Activated T-helper 17 cell treated with anti-CD3 and anti-CD28 coated beads, Interleukin-2, amount 50 U/mL, for 72 hours (primary cell): ENCODE measurements at regions not wholly inside any gene's neighbourhood (a gene's known extent, or its start where the extent isn't known, plus 50 kb on each side); places are given as distances from the start of the nearest gene placed in this dataset.

Source experiments
- ATAC-seq: fragments of 150-1000 bp; cut with Tn5 transposase; replicated peaks from 2 replicates; pipeline ENCODE4 v1.10.0; 2021; ENCODE audit warnings: mild to moderate bottlenecking, moderate library complexity
- H3K27ac Mint-ChIP-seq: one replicate; pipeline ENCODE4 v1.8.0; 2022; ENCODE audit warnings: mixed read lengths
- H3K27me3 Mint-ChIP-seq: one replicate; pipeline ENCODE4 v1.8.0; 2022; ENCODE audit warnings: mixed read lengths
- H3K36me3 Mint-ChIP-seq: one replicate; pipeline ENCODE4 v1.8.0; 2022; ENCODE audit warnings: low read depth, mild to moderate bottlenecking, mixed read lengths
- H3K4me1 Mint-ChIP-seq: one replicate; pipeline ENCODE4 v1.8.0; 2022; ENCODE audit warnings: mixed read lengths
- H3K4me3 Mint-ChIP-seq: one replicate; pipeline ENCODE4 v1.8.0; 2022; ENCODE audit warnings: mild to moderate bottlenecking, mixed read lengths
- H3K9me3 Mint-ChIP-seq: one replicate; pipeline ENCODE4 v1.8.0; 2022; ENCODE audit warnings: mixed read lengths

GRCh38 chr18:45381282-45381681, 234.0 kb upstream of the SLC14A2 start:
- Mint-ChIP-seq H3K4me1 (no peaks in the 10 kb centered on the region), H3K4me3 (no peak overlapping the region), H3K9me3 (no peaks in the 10 kb centered on the region), H3K27me3 (peaks cover 42% of the 10 kb centered on the region), H3K36me3 (no peaks in the 10 kb centered on the region), H3K27ac (no peak overlapping the region)
- no peak for ATAC-seq

GRCh38 chr18:45383228-45383627, 232.0 kb upstream of the SLC14A2 start:
- no peak overlapping the region for H3K27ac Mint-ChIP-seq
- peaks cover 29% of the 10 kb centered on the region for H3K27me3 Mint-ChIP-seq
- no peaks in the 10 kb centered on the region for H3K36me3 Mint-ChIP-seq
- no peaks in the 10 kb centered on the region for H3K9me3 Mint-ChIP-seq
- H3K4me1 Mint-ChIP-seq, result no peaks in the 10 kb centered on the region
- no peak overlapping the region for H3K4me3 Mint-ChIP-seq
- ATAC-seq, result no peak

- H3K27ac Mint-ChIP-seq, result no peak overlapping the region
- H3K4me1 Mint-ChIP-seq, result no peaks in the 10 kb centered on the region
- peaks cover 25% of the 10 kb centered on the region for H3K27me3 Mint-ChIP-seq
- H3K36me3 Mint-ChIP-seq, result no peaks in the 10 kb centered on the region
- H3K4me3 Mint-ChIP-seq, result no peak overlapping the region
- peak; percentile 48 for ATAC-seq
- H3K9me3 Mint-ChIP-seq, result no peaks in the 10 kb centered on the region
Observed at GRCh38 chr18:45384137-45384961, 230.9 kb upstream of the SLC14A2 start.

- no peaks in the 10 kb centered on the region for H3K9me3 Mint-ChIP-seq
- H3K27ac Mint-ChIP-seq, result no peak overlapping the region
- no peaks in the 10 kb centered on the region for H3K4me1 Mint-ChIP-seq
- peaks cover 29% of the 10 kb centered on the region for H3K27me3 Mint-ChIP-seq
- no peaks in the 10 kb centered on the region for H3K36me3 Mint-ChIP-seq
- ATAC-seq, result no peak
- H3K4me3 Mint-ChIP-seq, result no peak overlapping the region
Observed at GRCh38 chr18:45384962-45385315, 230.3 kb upstream of the SLC14A2 start.

- Mint-ChIP-seq H3K4me3 (no peak overlapping the region), H3K27me3 (peaks cover 31% of the 10 kb centered on the region), H3K27ac (no peak overlapping the region), H3K4me1 (no peaks in the 10 kb centered on the region), H3K36me3 (no peaks in the 10 kb centered on the region), H3K9me3 (no peaks in the 10 kb centered on the region)
- ATAC-seq, result no peak
Observed at GRCh38 chr18:45386041-45386655, 229.1 kb upstream of the SLC14A2 start.

GRCh38 chr18:45387229-45387628, 228.0 kb upstream of the SLC14A2 start:
- H3K4me1 Mint-ChIP-seq, result no peaks in the 10 kb centered on the region
- H3K36me3 Mint-ChIP-seq, result no peaks in the 10 kb centered on the region
- peaks cover 28% of the 10 kb centered on the region for H3K27me3 Mint-ChIP-seq
- H3K4me3 Mint-ChIP-seq, result no peak overlapping the region
- no peak overlapping the region for H3K27ac Mint-ChIP-seq
- H3K9me3 Mint-ChIP-seq, result no peaks in the 10 kb centered on the region
- ATAC-seq, result no peak

GRCh38 chr18:45398448-45398847, 216.8 kb upstream of the SLC14A2 start:
- no peaks in the 10 kb centered on the region for H3K36me3 Mint-ChIP-seq
- no peak for ATAC-seq
- H3K4me1 Mint-ChIP-seq, result no peaks in the 10 kb centered on the region
- H3K4me3 Mint-ChIP-seq, result no peak overlapping the region
- H3K27ac Mint-ChIP-seq, result no peak overlapping the region
- peaks cover 32% of the 10 kb centered on the region for H3K27me3 Mint-ChIP-seq
- no peaks in the 10 kb centered on the region for H3K9me3 Mint-ChIP-seq

GRCh38 chr18:45399146-45399545, 216.1 kb upstream of the SLC14A2 start:
- Mint-ChIP-seq H3K27me3 (peaks cover 35% of the 10 kb centered on the region), H3K36me3 (no peaks in the 10 kb centered on the region), H3K4me3 (no peak overlapping the region), H3K9me3 (no peaks in the 10 kb centered on the region), H3K27ac (no peak overlapping the region), H3K4me1 (no peaks in the 10 kb centered on the region)
- no peak for ATAC-seq

- Mint-ChIP-seq H3K4me1 (no peaks in the 10 kb centered on the region), H3K4me3 (no peak overlapping the region), H3K36me3 (no peaks in the 10 kb centered on the region), H3K27ac (no peak overlapping the region), H3K9me3 (no peaks in the 10 kb centered on the region), H3K27me3 (peaks cover 35% of the 10 kb centered on the region)
- no peak for ATAC-seq
Observed at GRCh38 chr18:45399643-45400042, 215.6 kb upstream of the SLC14A2 start.

- Mint-ChIP-seq H3K9me3 (no peaks in the 10 kb centered on the region), H3K36me3 (no peaks in the 10 kb centered on the region), H3K27me3 (peaks cover 23% of the 10 kb centered on the region), H3K4me3 (no peak overlapping the region), H3K4me1 (no peaks in the 10 kb centered on the region), H3K27ac (no peak overlapping the region)
- peak; percentile 89 for ATAC-seq
Observed at GRCh38 chr18:45402485-45403056, 212.7 kb upstream of the SLC14A2 start.

GRCh38 chr18:45403341-45404049, 211.8 kb upstream of the SLC14A2 start:
- H3K4me1 Mint-ChIP-seq, result no peaks in the 10 kb centered on the region
- H3K27ac Mint-ChIP-seq, result no peak overlapping the region
- no peaks in the 10 kb centered on the region for H3K9me3 Mint-ChIP-seq
- H3K4me3 Mint-ChIP-seq, result no peak overlapping the region
- ATAC-seq, result no peak
- H3K27me3 Mint-ChIP-seq, result peaks cover 22% of the 10 kb centered on the region
- H3K36me3 Mint-ChIP-seq, result no peaks in the 10 kb centered on the region

GRCh38 chr18:45408218-45408617, 207.1 kb upstream of the SLC14A2 start:
- no peak overlapping the region for H3K27ac Mint-ChIP-seq
- no peaks in the 10 kb centered on the region for H3K36me3 Mint-ChIP-seq
- H3K4me1 Mint-ChIP-seq, result no peaks in the 10 kb centered on the region
- no peaks in the 10 kb centered on the region for H3K9me3 Mint-ChIP-seq
- H3K4me3 Mint-ChIP-seq, result no peak overlapping the region
- H3K27me3 Mint-ChIP-seq, result peaks cover 4% of the 10 kb centered on the region
- no peak for ATAC-seq

- ATAC-seq, result no peak
- H3K4me1 Mint-ChIP-seq, result no peaks in the 10 kb centered on the region
- H3K27ac Mint-ChIP-seq, result no peak overlapping the region
- H3K9me3 Mint-ChIP-seq, result no peaks in the 10 kb centered on the region
- no peak overlapping the region for H3K4me3 Mint-ChIP-seq
- H3K36me3 Mint-ChIP-seq, result no peaks in the 10 kb centered on the region
- no peaks in the 10 kb centered on the region for H3K27me3 Mint-ChIP-seq
Observed at GRCh38 chr18:45409971-45410370, 205.3 kb upstream of the SLC14A2 start.

GRCh38 chr18:45412577-45412976, 202.7 kb upstream of the SLC14A2 start:
- ATAC-seq, result peak; percentile 42
- H3K27me3 Mint-ChIP-seq, result no peaks in the 10 kb centered on the region
- H3K4me1 Mint-ChIP-seq, result no peaks in the 10 kb centered on the region
- H3K4me3 Mint-ChIP-seq, result no peak overlapping the region
- no peak overlapping the region for H3K27ac Mint-ChIP-seq
- H3K9me3 Mint-ChIP-seq, result no peaks in the 10 kb centered on the region
- no peaks in the 10 kb centered on the region for H3K36me3 Mint-ChIP-seq
